Stimulated activated naive B cell treated with anti-CD40 and anti-IgM and Interleukin-4, amounts not matched to agents 10 μg/mL and 1 μg/mL and 100 μg/mL, for 72 hours (primary cell): ENCODE measurements at regions not wholly inside any gene's neighbourhood (a gene's known extent, or its start where the extent isn't known, plus 50 kb on each side); places are given as distances from the start of the nearest gene placed in this dataset.

Experiments
- ATAC-seq, 2 donors: fragments of 150-1000 bp; cut with Tn5 transposase; replicated peaks; 2 replicates each; pipeline ENCODE4 v1.10.0; 2021; ENCODE audit warnings: moderate library complexity in 1 of 2
- DNase-seq: peaks from one replicate; pipeline ENCODE4 v3.0.0; 2021
- H3K27ac Mint-ChIP-seq: one replicate; pipeline ENCODE4 v1.8.0; 2022; ENCODE audit warnings: mild to moderate bottlenecking, mixed read lengths
- H3K27me3 Mint-ChIP-seq, 2 donors: one replicate each; pipeline ENCODE4 v1.8.0; 2022; ENCODE audit warnings: mixed read lengths in 2 of 2
- H3K36me3 Mint-ChIP-seq, 2 donors: one replicate each; pipeline ENCODE4 v1.8.0; 2022; ENCODE audit warnings: mixed read lengths in 2 of 2, mild to moderate bottlenecking in 1 of 2
- H3K4me1 Mint-ChIP-seq, 2 donors: one replicate each; pipeline ENCODE4 v1.8.0; 2022; ENCODE audit warnings: mixed read lengths in 2 of 2, mild to moderate bottlenecking in 1 of 2
- H3K4me3 Mint-ChIP-seq, 2 donors: one replicate each; pipeline ENCODE4 v1.8.0; 2022; ENCODE audit warnings: mild to moderate bottlenecking in 2 of 2, mixed read lengths in 2 of 2, moderate library complexity in 1 of 2
- H3K9me3 Mint-ChIP-seq, 2 donors: one replicate each; pipeline ENCODE4 v1.8.0; 2022; ENCODE audit warnings: mixed read lengths in 2 of 2, mild to moderate bottlenecking in 1 of 2

DNA sequence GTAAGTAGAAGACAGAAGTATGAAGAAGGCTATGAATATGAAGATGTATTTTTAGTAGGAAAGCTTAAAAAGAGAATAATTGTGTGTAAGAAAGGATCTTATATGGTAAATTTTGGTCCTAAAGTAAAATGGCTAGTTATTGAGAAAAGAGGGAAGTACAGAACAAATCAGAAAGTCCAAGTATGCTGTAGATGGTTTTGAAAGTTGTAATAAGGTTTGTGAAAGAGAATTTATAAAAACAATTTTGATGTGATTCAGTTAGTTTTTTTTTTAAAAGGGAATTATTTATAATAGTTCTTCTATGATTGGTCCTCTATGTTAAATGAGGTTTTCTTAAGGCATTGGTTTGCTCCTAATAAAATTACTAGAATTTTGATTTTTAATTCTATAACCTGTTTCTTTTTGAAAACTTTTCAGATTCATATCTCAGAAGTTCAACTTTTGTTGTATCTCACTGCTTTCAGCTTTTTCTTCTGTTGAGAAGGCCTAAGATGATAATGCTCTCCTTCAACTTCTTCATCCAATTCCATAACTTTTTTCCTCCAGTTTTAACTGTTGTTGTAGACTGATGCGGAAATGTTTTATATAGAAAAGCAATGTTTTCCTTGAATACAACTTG lies 322.7 kb downstream of the NOL4 start:
- H3K4me1 Mint-ChIP-seq: no peaks in the 10 kb centered on the region
- no peak overlapping the region for H3K27ac Mint-ChIP-seq
- no peaks in the 10 kb centered on the region for H3K27me3 Mint-ChIP-seq
- H3K4me3 Mint-ChIP-seq: no peak overlapping the region
- peaks cover 12 to 21% of the 10 kb centered on the region in 2 donors for H3K9me3 Mint-ChIP-seq
- no peak for ATAC-seq
- no peaks in the 10 kb centered on the region for H3K36me3 Mint-ChIP-seq
- no peak for DNase-seq

DNA sequence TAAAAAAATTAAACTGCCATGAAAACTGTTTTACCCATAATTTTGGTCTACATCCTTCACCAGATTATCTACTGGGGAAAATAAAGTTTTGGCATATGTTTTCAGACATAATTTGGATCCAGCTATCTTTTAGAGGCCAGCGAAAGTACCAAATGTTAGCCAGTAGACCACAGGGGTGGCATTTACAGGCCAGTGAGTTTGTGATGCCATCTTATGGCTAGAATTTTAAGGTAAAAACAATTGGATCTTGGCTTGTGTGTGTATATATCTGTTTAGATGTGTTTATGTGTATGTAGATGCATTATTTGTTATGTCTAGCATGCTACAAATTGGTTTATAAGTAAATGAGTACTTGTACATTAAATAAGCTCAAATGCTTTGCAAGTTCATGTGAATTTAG lies 322.6 kb downstream of the ASXL3 start:
- H3K9me3 Mint-ChIP-seq: peaks cover 8 to 21% of the 10 kb centered on the region in 2 donors

GRCh38 chr18:33898427-33898826 lies 320.4 kb downstream of the ASXL3 start:
- ATAC-seq (no peak), DNase-seq (no peak)
- no peaks in the 10 kb centered on the region for H3K36me3 Mint-ChIP-seq
- no peak overlapping the region for H3K4me3 Mint-ChIP-seq
- H3K27me3 Mint-ChIP-seq: no peaks in the 10 kb centered on the region
- H3K9me3 Mint-ChIP-seq: peaks cover 6 to 12% of the 10 kb centered on the region in 2 donors
- H3K27ac Mint-ChIP-seq: no peak overlapping the region
- H3K4me1 Mint-ChIP-seq: no peaks in the 10 kb centered on the region

More for the DNA sequence above, 322.6 kb downstream of the ASXL3 start:
- no peaks in the 10 kb centered on the region for H3K36me3 Mint-ChIP-seq
- no peak overlapping the region for H3K27ac Mint-ChIP-seq
- H3K4me1 Mint-ChIP-seq: no peaks in the 10 kb centered on the region
- no peak overlapping the region for H3K4me3 Mint-ChIP-seq
- ATAC-seq: no peak
- H3K27me3 Mint-ChIP-seq: no peaks in the 10 kb centered on the region
- DNase-seq: no peak

DNA sequence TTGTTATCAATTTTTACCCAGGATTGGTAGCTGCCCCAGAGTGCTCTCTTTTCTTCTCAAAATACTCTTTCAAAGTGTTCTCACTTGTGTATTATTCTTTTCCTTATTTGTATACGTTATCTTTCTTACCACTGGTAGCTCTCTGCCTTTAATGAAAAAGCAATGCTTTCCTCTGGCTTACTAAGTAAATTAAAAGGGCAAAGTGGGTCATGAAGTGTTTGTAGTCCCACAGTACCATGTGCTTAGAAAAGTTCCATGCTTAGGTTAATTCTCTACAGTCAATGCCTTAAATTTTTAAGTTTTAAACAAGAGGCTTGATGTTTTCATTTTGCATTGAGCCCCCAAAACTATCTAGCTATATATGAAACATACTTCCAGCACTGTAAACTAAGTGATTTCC lies 300.2 kb downstream of the ASXL3 start:
- DNase-seq: no peak
- Mint-ChIP-seq H3K36me3 (no peaks in the 10 kb centered on the region), H3K27me3 (no peaks in the 10 kb centered on the region), H3K9me3 (no peaks in the 10 kb centered on the region), H3K27ac (no peak overlapping the region), H3K4me3 (no peak overlapping the region), H3K4me1 (no peaks in the 10 kb centered on the region)
- no peak for ATAC-seq

DNA sequence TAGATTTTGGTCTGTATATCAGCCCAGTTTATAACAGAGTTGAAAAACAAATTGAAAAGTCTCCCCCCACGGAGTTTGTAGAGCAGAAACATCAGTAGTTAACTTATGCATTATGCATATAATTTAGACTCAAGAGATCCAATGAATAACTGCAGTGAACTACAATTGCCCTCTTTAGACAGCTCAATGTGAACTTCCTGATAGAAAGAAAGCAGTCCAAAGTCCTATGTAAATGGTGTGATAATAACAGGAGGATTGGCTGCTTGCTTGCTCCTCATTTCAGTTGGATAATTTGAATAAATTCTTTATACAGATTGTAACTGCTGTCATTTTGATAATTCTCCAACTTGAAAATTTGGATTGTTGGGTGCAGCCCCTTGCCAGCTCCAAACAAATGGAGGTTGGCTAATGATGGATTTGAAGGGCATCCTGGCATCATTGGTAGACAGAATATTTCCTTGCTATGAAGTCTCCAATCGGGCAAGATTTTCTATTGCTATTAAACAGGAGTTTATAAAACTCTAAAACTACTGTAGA lies 297.1 kb downstream of the ASXL3 start:
- Mint-ChIP-seq H3K4me1 (peaks cover 0 to 6% of the 10 kb centered on the region in 2 donors), H3K27ac (no peak overlapping the region), H3K27me3 (no peaks in the 10 kb centered on the region), H3K4me3 (no peak overlapping the region), H3K36me3 (no peaks in the 10 kb centered on the region), H3K9me3 (no peaks in the 10 kb centered on the region)
- ATAC-seq: no peak
- no peak for DNase-seq

DNA sequence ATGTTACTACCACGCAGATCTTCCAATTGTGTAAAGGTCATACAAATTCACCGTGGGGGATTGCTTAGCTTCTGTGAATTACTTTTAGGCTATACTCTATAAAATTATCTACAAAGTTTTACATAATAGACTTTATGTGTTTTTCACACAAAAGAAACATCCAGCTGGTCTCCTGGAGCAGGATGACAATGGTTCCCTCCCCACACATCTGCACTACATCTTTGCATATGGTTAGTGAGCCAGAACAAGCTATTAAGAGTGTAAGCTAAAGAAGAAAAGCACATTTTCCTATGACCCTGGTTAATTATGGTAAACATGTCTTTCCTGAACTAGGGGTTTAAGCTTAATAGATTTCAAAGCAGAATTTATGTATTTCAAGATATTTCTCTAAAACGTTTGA lies 295.1 kb downstream of the ASXL3 start:
- Mint-ChIP-seq H3K27ac (no peak overlapping the region), H3K4me3 (no peak overlapping the region), H3K36me3 (no peaks in the 10 kb centered on the region), H3K4me1 (peaks cover 0 to 6% of the 10 kb centered on the region in 2 donors), H3K9me3 (no peaks in the 10 kb centered on the region), H3K27me3 (no peaks in the 10 kb centered on the region)
- DNase-seq: no peak
- no peak for ATAC-seq

- peaks cover 0 to 6% of the 10 kb centered on the region in 2 donors for H3K4me1 Mint-ChIP-seq
- H3K27me3 Mint-ChIP-seq: no peaks in the 10 kb centered on the region
- no peaks in the 10 kb centered on the region for H3K9me3 Mint-ChIP-seq
- H3K27ac Mint-ChIP-seq: no peak overlapping the region
- ATAC-seq: peak; percentile 16 to 53
- H3K36me3 Mint-ChIP-seq: no peaks in the 10 kb centered on the region
- no peak for DNase-seq
- no peak overlapping the region for H3K4me3 Mint-ChIP-seq
Observed at GRCh38 chr18:33871363-33872025, 293.5 kb downstream of the ASXL3 start.

GRCh38 chr18:33870059-33870458 lies 292.0 kb downstream of the ASXL3 start:
- ATAC-seq: no peak
- Mint-ChIP-seq H3K27me3 (no peaks in the 10 kb centered on the region), H3K27ac (no peak overlapping the region), H3K4me1 (peaks cover 0 to 6% of the 10 kb centered on the region in 2 donors), H3K9me3 (no peaks in the 10 kb centered on the region), H3K36me3 (no peaks in the 10 kb centered on the region), H3K4me3 (no peak overlapping the region)
- DNase-seq: no peak

GRCh38 chr18:33866386-33866785 lies 288.4 kb downstream of the ASXL3 start:
- peaks cover 0 to 3% of the 10 kb centered on the region in 2 donors for H3K36me3 Mint-ChIP-seq
- H3K4me1 Mint-ChIP-seq: peaks cover 0 to 5% of the 10 kb centered on the region in 2 donors
- peaks cover 10 to 12% of the 10 kb centered on the region in 2 donors for H3K9me3 Mint-ChIP-seq
- no peak overlapping the region for H3K4me3 Mint-ChIP-seq
- ATAC-seq (no peak), DNase-seq (no peak)
- no peaks in the 10 kb centered on the region for H3K27me3 Mint-ChIP-seq
- no peak overlapping the region for H3K27ac Mint-ChIP-seq

GRCh38 chr18:33863912-33864311 lies 285.9 kb downstream of the ASXL3 start:
- no peak overlapping the region for H3K4me3 Mint-ChIP-seq
- H3K4me1 Mint-ChIP-seq: no peaks in the 10 kb centered on the region
- ATAC-seq (no peak), DNase-seq (no peak)
- peaks cover 0 to 3% of the 10 kb centered on the region in 2 donors for H3K36me3 Mint-ChIP-seq
- no peaks in the 10 kb centered on the region for H3K27me3 Mint-ChIP-seq
- no peak overlapping the region for H3K27ac Mint-ChIP-seq
- H3K9me3 Mint-ChIP-seq: peaks cover 10 to 13% of the 10 kb centered on the region in 2 donors

- ATAC-seq: no peak
- H3K27me3 Mint-ChIP-seq: no peaks in the 10 kb centered on the region
Observed at GRCh38 chr18:33854827-33855139, 276.8 kb downstream of the ASXL3 start.

GRCh38 chr18:33854086-33854826 lies 276.2 kb downstream of the ASXL3 start:
- DNase-seq: no peak
- no peaks in the 10 kb centered on the region for H3K36me3 Mint-ChIP-seq
- no peak overlapping the region for H3K27ac Mint-ChIP-seq
- H3K4me1 Mint-ChIP-seq: no peaks in the 10 kb centered on the region
- ATAC-seq: no peak
- H3K27me3 Mint-ChIP-seq: no peaks in the 10 kb centered on the region
- peaks cover 0 to 1% of the 10 kb centered on the region in 2 donors for H3K9me3 Mint-ChIP-seq
- no peak overlapping the region for H3K4me3 Mint-ChIP-seq

More at GRCh38 chr18:33854827-33855139, 276.8 kb downstream of the ASXL3 start:
- Mint-ChIP-seq H3K9me3 (peaks cover 0 to 1% of the 10 kb centered on the region in 2 donors), H3K4me3 (no peak overlapping the region), H3K27ac (no peak overlapping the region), H3K36me3 (no peaks in the 10 kb centered on the region), H3K4me1 (no peaks in the 10 kb centered on the region)
- DNase-seq: no peak

DNA sequence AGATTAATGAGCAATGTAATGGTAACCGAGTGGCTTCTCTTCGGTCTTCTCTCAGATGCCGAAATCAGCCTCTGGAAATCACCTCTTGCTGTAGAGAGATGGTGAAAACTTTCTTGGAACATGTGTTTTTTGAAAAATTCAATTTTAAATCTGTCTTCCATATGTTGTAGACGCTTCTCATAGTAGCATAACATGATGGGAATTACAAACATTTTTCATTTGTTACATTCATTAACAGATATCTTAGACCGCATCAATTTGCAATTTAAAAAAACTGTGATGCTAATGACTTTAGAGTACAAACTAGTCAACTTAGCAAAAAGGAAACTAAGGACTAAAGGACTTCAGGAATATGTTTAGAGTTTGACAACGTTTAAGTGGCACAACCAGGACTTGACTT lies 275.2 kb downstream of the ASXL3 start:
- H3K27ac Mint-ChIP-seq: no peak overlapping the region
- no peak for ATAC-seq
- no peaks in the 10 kb centered on the region for H3K27me3 Mint-ChIP-seq

GRCh38 chr18:33851546-33852078 lies 273.6 kb downstream of the ASXL3 start:
- Mint-ChIP-seq H3K36me3 (no peaks in the 10 kb centered on the region), H3K4me1 (no peaks in the 10 kb centered on the region), H3K9me3 (no peaks in the 10 kb centered on the region), H3K27me3 (no peaks in the 10 kb centered on the region), H3K4me3 (no peak overlapping the region), H3K27ac (no peak overlapping the region)
- no peak for DNase-seq
- ATAC-seq: no peak

More for the DNA sequence above, 275.2 kb downstream of the ASXL3 start:
- no peak for DNase-seq
- Mint-ChIP-seq H3K36me3 (no peaks in the 10 kb centered on the region), H3K9me3 (no peaks in the 10 kb centered on the region), H3K4me1 (no peaks in the 10 kb centered on the region), H3K4me3 (no peak overlapping the region)
